Fibroblast of lung (primary cell): ENCODE measurements at regions not wholly inside any gene's neighbourhood (a gene's known extent, or its start where the extent isn't known, plus 50 kb on each side); places are given as distances from the start of the nearest gene placed in this dataset.

Experiments
- CTCF ChIP-seq, 2 donors: IDR thresholded peaks in 1 of 2; conservative IDR thresholded peaks in 1 of 2; 1 replicate in 1 of 2; 2 replicates in 1 of 2; pipeline ENCODE4 v1.5.1; 2011 to 2012; ENCODE audit warnings: low read length in 2 of 2, control low read depth in 1 of 2, inconsistent platforms in 1 of 2, low read depth in 1 of 2, mild to moderate bottlenecking in 1 of 2
- EZH2 ChIP-seq: IDR thresholded peaks from 2 replicates; pipeline ENCODE4 v1.5.1; 2012; ENCODE audit warnings: low read length, control low read depth, mild to moderate bottlenecking; ENCODE audit errors: missing control alignments

GRCh38 chr1:69283516-69283915 is 284.2 kb upstream of the LRRC7 start:
- TF ChIP-seq CTCF (conservative IDR thresholded peaks at IDR 0.05 in 1 of 2, IDR thresholded peaks at IDR 0.05 in 1 of 2; ENCODE audit: low read depth in 1 of 2, low read length in 2 of 2), result no peak
- no peak for TF ChIP-seq EZH2
